OCI-LY7 (cell line): ENCODE measurements at regions not wholly inside any gene's neighbourhood (a gene's known extent, or its start where the extent isn't known, plus 50 kb on each side); places are given as distances from the start of the nearest gene placed in this dataset.

Source experiments
- BruUV-seq: library from RNA; stranded (reverse); fragments of 400-500 nt; replicated peaks from 2 replicates; lab custom pipeline; 2021; lab: Mats Ljungman, UMichigan
- CTCF ChIA-PET: fragments of 300-600 bp; sonication (Branson Sonifier 250); formaldehyde crosslinking; loops from one replicate; lab custom pipeline; 2022; ENCODE audit warnings: antibody characterized with exemption; ENCODE audit not compliant: unreplicated experiment; lab: Charles Lee
- POLR2A ChIA-PET: fragments of 300-600 bp; sonication (Branson Sonifier 250); formaldehyde crosslinking; loops from one replicate; lab custom pipeline; 2022; ENCODE audit warnings: antibody characterized with exemption; lab: Charles Lee
- DNase-seq: peaks from one replicate; pipeline ENCODE4 v3.0.0-alpha.2; 2015; ENCODE audit warnings: low spot score
- H2AFZ ChIP-seq: fragments of 200-600 bp; sonication (generic), shearing (Covaris generic); 2 replicates; pipeline ENCODE4 v1.6.1; 2014; ENCODE audit warnings: mild to moderate bottlenecking, antibody characterized with exemption, low read length, moderate library complexity
- H3K27ac ChIP-seq: fragments of 200-600 bp; sonication (generic); 2 replicates; pipeline ENCODE4 v1.5.1; 2014; ENCODE audit warnings: mixed run types, low read depth, mild to moderate bottlenecking, moderate library complexity, low read length, inconsistent platforms; ENCODE audit not compliant: poor library complexity, severe bottlenecking
- H3K36me3 ChIP-seq: fragments of 200-600 bp; sonication (generic); 2 replicates; pipeline ENCODE4 v1.6.1; 2014; ENCODE audit warnings: mild to moderate bottlenecking, antibody characterized with exemption, low read length, moderate library complexity, mixed read lengths; ENCODE audit not compliant: insufficient read depth
- H3K4me1 ChIP-seq: fragments of 200-600 bp; sonication (generic); 2 replicates; pipeline ENCODE4 v1.5.1; 2014; ENCODE audit warnings: mild to moderate bottlenecking, low read length; ENCODE audit not compliant: insufficient read depth, poor library complexity, severe bottlenecking
- H3K4me2 ChIP-seq: fragments of 200-600 bp; sonication (generic); 2 replicates; pipeline ENCODE4 v1.6.1; 2014; ENCODE audit warnings: mild to moderate bottlenecking, low read length
- H3K4me3 ChIP-seq: fragments of 200-600 bp; sonication (generic); 2 replicates; pipeline ENCODE4 v1.5.1; 2014; ENCODE audit warnings: mild to moderate bottlenecking, low read depth, low read length; ENCODE audit not compliant: poor library complexity, severe bottlenecking
- H3K79me2 ChIP-seq: fragments of 200-600 bp; sonication (generic); 2 replicates; pipeline ENCODE4 v1.6.1; 2016; ENCODE audit warnings: low read depth, mild to moderate bottlenecking, low read length, moderate library complexity, mixed read lengths; ENCODE audit not compliant: insufficient read depth
- H3K9me2 ChIP-seq: fragments of 200-600 bp; sonication (generic); 2 replicates; pipeline ENCODE4 v1.6.1; 2016; ENCODE audit warnings: mild to moderate bottlenecking, low read length, mixed read lengths; ENCODE audit not compliant: insufficient read depth
- H3K9me3 ChIP-seq: fragments of 200-600 bp; sonication (generic); 2 replicates; pipeline ENCODE4 v1.6.1; 2014; ENCODE audit warnings: mild to moderate bottlenecking, mixed run types, low read length, mixed read lengths
- H4K20me1 ChIP-seq: fragments of 200-600 bp; sonication (generic); 2 replicates; pipeline ENCODE4 v1.6.1; 2014; ENCODE audit warnings: mild to moderate bottlenecking, antibody characterized with exemption, low read length, moderate library complexity, mixed read lengths; ENCODE audit not compliant: insufficient read depth
- CTCF ChIP-seq: fragments of 200-600 bp; sonication (generic); conservative IDR thresholded peaks from 2 replicates; pipeline ENCODE4 v1.5.1; 2014; ENCODE audit warnings: mild to moderate bottlenecking, antibody characterized with exemption, low read length, moderate library complexity, mixed read lengths
- EZH2phosphoT487 ChIP-seq: fragments of 200-600 bp; sonication (generic); IDR thresholded peaks from 2 replicates; pipeline ENCODE4 v1.6.1; 2018; ENCODE audit warnings: low read depth, borderline replicate concordance, mild to moderate bottlenecking, mixed run types, antibody characterized with exemption, low read length, moderate library complexity, mixed read lengths
- intact Hi-C: fragments of 100-400 bp; cut with micrococcal nuclease; formaldehyde crosslinking; loops from one replicate; pipeline ENCODE4 v1.10.0; 2022; ENCODE audit not compliant: unreplicated experiment

GRCh38 chr11:71181566-71181965 is 70.8 kb downstream of the SHANK2 start:
- no peak for DNase-seq
- Histone ChIP-seq H2AFZ (no peak overlapping the region), H3K4me1 (no peaks in the 10 kb centered on the region), H4K20me1 (no peaks in the 10 kb centered on the region), H3K9me2 (no peaks in the 10 kb centered on the region), H3K4me3 (no peak overlapping the region), H3K36me3 (no peaks in the 10 kb centered on the region), H3K79me2 (no peaks in the 10 kb centered on the region), H3K27ac (no peak overlapping the region), H3K9me3 (peaks cover 7% of the 10 kb centered on the region; the same call in 1 of the 2 replicates), H3K4me2 (no peak overlapping the region)
- ChIA-PET POLR2A (no interaction called here), CTCF (no interaction called here)
- no peak for TF ChIP-seq CTCF
- TF ChIP-seq EZH2phosphoT487, result no peak
- intact Hi-C loops, result no loop called here
- no TSS peak for BruUV-seq

GRCh38 chr11:71180694-71181470 is 71.5 kb downstream of the SHANK2 start:
- intact Hi-C loops, result no loop called here
- H3K9me2 ChIP-seq, result no peaks in the 10 kb centered on the region
- DNase-seq, result no peak
- H4K20me1 ChIP-seq, result no peaks in the 10 kb centered on the region
- no peaks in the 10 kb centered on the region for H3K36me3 ChIP-seq
- no peak overlapping the region for H3K4me3 ChIP-seq
- ChIA-PET CTCF (no interaction called here), POLR2A (no interaction called here)
- no peaks in the 10 kb centered on the region for H3K4me1 ChIP-seq
- H3K79me2 ChIP-seq, result no peaks in the 10 kb centered on the region
- BruUV-seq, result no TSS peak
- no peak overlapping the region for H2AFZ ChIP-seq
- H3K27ac ChIP-seq, result no peak overlapping the region
- H3K9me3 ChIP-seq, result peaks cover 12% of the 10 kb centered on the region; the same call in 1 of the 2 replicates
- no peak overlapping the region for H3K4me2 ChIP-seq
- TF ChIP-seq CTCF (no peak), EZH2phosphoT487 (no peak)

GRCh38 chr11:71179877-71180605 is 72.3 kb downstream of the SHANK2 start:
- no TSS peak for BruUV-seq
- no peak for TF ChIP-seq CTCF
- no peak for TF ChIP-seq EZH2phosphoT487
- no peaks in the 10 kb centered on the region for H4K20me1 ChIP-seq
- H3K36me3 ChIP-seq, result no peaks in the 10 kb centered on the region
- H3K4me1 ChIP-seq, result no peaks in the 10 kb centered on the region
- no peaks in the 10 kb centered on the region for H3K79me2 ChIP-seq
- H3K4me2 ChIP-seq, result no peak overlapping the region
- H2AFZ ChIP-seq, result no peak overlapping the region
- peaks cover 12% of the 10 kb centered on the region; the same call in 1 of the 2 replicates for H3K9me3 ChIP-seq
- H3K4me3 ChIP-seq, result no peak overlapping the region
- POLR2A ChIA-PET, result no interaction called here
- CTCF ChIA-PET, result no interaction called here
- intact Hi-C loops, result no loop called here
- no peaks in the 10 kb centered on the region for H3K9me2 ChIP-seq
- DNase-seq, result no peak
- no peak overlapping the region for H3K27ac ChIP-seq
